Loucy (cell line): ENCODE measurements at regions not wholly inside any gene's neighbourhood (a gene's known extent, or its start where the extent isn't known, plus 50 kb on each side); places are given as distances from the start of the nearest gene placed in this dataset.

ENCODE experiments used
- H2AFZ ChIP-seq: fragments of 200-600 bp; sonication (generic); 2 replicates; pipeline ENCODE4 v1.6.0; 2016; ENCODE audit warnings: antibody characterized with exemption, mild to moderate bottlenecking, low read length, moderate library complexity
- H3F3A ChIP-seq: fragments of 200-600 bp; 2 replicates; pipeline ENCODE4 v1.6.0; 2016; ENCODE audit warnings: antibody characterized with exemption, low read depth, mild to moderate bottlenecking
- H3K27me3 ChIP-seq: fragments of 200-600 bp; sonication (generic); 2 replicates; pipeline ENCODE4 v1.6.1; 2014; ENCODE audit warnings: low read length, mild to moderate bottlenecking; ENCODE audit not compliant: insufficient read depth, poor library complexity, severe bottlenecking
- H3K36me3 ChIP-seq: fragments of 200-600 bp; sonication (generic); 2 replicates; pipeline ENCODE4 v1.6.1; 2016; ENCODE audit warnings: low read length; ENCODE audit not compliant: insufficient read depth
- H3K4me1 ChIP-seq: fragments of 200-600 bp; sonication (generic); 2 replicates; pipeline ENCODE4 v1.5.1; 2014; ENCODE audit warnings: low read length, mild to moderate bottlenecking; ENCODE audit not compliant: insufficient read depth, poor library complexity, severe bottlenecking
- H3K4me2 ChIP-seq: fragments of 200-600 bp; sonication (generic); 2 replicates; pipeline ENCODE4 v1.6.0; 2014; ENCODE audit warnings: antibody characterized with exemption, low read length, low read depth, mild to moderate bottlenecking; ENCODE audit not compliant: poor library complexity, severe bottlenecking
- H3K4me3 ChIP-seq: fragments of 200-600 bp; sonication (generic); 2 replicates; pipeline ENCODE4 v1.5.1; 2014; ENCODE audit warnings: low read length, mild to moderate bottlenecking, mixed read lengths; ENCODE audit not compliant: poor library complexity, severe bottlenecking
- H3K79me2 ChIP-seq: fragments of 200-600 bp; sonication (generic); 2 replicates; pipeline ENCODE4 v1.6.1; 2014; ENCODE audit warnings: low read length; ENCODE audit not compliant: insufficient read depth
- H3K9ac ChIP-seq: fragments of 200-600 bp; sonication (generic); 2 replicates; pipeline ENCODE4 v1.6.0; 2014; ENCODE audit warnings: mild to moderate bottlenecking, low read depth, low read length, moderate library complexity; ENCODE audit not compliant: poor library complexity, severe bottlenecking
- H3K9me2 ChIP-seq: fragments of 200-600 bp; sonication (generic); replicated peaks from 2 replicates; pipeline ENCODE4 v1.6.1; 2016; ENCODE audit warnings: low read depth, low read length, mixed read lengths
- H3K9me3 ChIP-seq: fragments of 200-600 bp; sonication (generic); 2 replicates; pipeline ENCODE4 v1.6.1; 2014; ENCODE audit warnings: mild to moderate bottlenecking, antibody characterized with exemption, low read length, low read depth; ENCODE audit not compliant: insufficient read depth
- H4K20me1 ChIP-seq: fragments of 200-600 bp; sonication (generic); 2 replicates; pipeline ENCODE4 v1.6.0; 2014; ENCODE audit warnings: antibody characterized with exemption, low read length, mild to moderate bottlenecking; ENCODE audit not compliant: insufficient read depth, poor library complexity, severe bottlenecking
- EZH2phosphoT487 ChIP-seq: fragments of 200-600 bp; IDR thresholded peaks from 2 replicates; pipeline ENCODE4 v1.6.1; 2018; ENCODE audit warnings: antibody characterized with exemption, mild to moderate bottlenecking, moderate library complexity, borderline replicate concordance
- TF ChIP-seq, protein P1 (sequence below): fragments of 200-600 bp; sonication (generic); conservative IDR thresholded peaks from 2 replicates; pipeline ENCODE4 v1.5.1; 2014; ENCODE audit warnings: mild to moderate bottlenecking, antibody characterized with exemption, low read length

DNA sequence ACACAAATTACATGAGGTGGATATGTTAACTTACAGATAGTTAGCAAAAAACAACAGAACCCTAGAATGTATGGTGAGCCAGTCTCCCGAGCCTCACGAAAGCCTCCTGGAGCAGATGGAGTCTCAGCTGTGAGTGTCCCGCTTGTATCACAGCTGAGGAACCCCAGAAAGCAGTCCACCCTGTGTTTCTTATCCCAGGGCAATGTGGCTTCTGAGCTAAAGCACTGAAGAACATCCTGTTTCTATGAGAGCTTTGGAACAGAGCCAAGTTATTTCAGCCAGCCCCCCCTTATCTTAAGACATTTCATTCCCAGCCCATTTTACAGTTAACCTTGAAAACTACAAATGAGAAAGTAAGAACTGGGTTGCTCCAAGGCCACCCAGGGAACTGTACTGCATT lies 1220.9 kb upstream of the CDH6 start:
- Histone ChIP-seq H3K9me2 (no peaks in the 10 kb centered on the region), H3K4me1 (no peaks in the 10 kb centered on the region), H3K9ac (no peak overlapping the region), H3K27me3 (no peaks in the 10 kb centered on the region), H3K36me3 (no peaks in the 10 kb centered on the region), H3K4me2 (no peak overlapping the region), H3F3A (no peaks in the 10 kb centered on the region), H4K20me1 (no peaks in the 10 kb centered on the region), H3K79me2 (no peaks in the 10 kb centered on the region), H3K4me3 (no peak overlapping the region), H3K9me3 (no peaks in the 10 kb centered on the region), H2AFZ (no peak overlapping the region)
- TF ChIP-seq EZH2phosphoT487 = no peak
- TF ChIP-seq, protein P1, sequence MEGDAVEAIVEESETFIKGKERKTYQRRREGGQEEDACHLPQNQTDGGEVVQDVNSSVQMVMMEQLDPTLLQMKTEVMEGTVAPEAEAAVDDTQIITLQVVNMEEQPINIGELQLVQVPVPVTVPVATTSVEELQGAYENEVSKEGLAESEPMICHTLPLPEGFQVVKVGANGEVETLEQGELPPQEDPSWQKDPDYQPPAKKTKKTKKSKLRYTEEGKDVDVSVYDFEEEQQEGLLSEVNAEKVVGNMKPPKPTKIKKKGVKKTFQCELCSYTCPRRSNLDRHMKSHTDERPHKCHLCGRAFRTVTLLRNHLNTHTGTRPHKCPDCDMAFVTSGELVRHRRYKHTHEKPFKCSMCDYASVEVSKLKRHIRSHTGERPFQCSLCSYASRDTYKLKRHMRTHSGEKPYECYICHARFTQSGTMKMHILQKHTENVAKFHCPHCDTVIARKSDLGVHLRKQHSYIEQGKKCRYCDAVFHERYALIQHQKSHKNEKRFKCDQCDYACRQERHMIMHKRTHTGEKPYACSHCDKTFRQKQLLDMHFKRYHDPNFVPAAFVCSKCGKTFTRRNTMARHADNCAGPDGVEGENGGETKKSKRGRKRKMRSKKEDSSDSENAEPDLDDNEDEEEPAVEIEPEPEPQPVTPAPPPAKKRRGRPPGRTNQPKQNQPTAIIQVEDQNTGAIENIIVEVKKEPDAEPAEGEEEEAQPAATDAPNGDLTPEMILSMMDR = no peak

DNA sequence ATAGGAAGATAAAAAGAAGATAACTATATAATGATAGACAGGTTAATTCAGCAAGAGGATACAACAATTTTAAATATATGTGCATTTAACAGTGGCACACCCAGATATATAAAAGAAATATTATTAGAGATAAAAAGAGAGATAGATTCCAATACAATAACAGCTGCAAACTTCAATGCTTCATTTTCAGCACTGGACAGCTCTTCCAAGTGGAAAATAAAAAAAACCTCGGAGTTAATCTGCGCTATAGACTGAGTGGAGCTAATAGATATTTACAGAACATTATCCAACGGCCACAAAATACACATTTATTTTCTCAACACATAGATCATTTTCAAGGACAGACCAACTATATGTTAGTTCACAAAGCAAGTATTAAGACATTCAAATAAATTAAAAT lies 1229.5 kb upstream of the CDH6 start:
- Histone ChIP-seq H4K20me1 (no peaks in the 10 kb centered on the region), H3K4me2 (no peak overlapping the region), H3K9me2 (no peaks in the 10 kb centered on the region), H3K27me3 (no peaks in the 10 kb centered on the region), H3K4me1 (no peaks in the 10 kb centered on the region), H3K9me3 (no peaks in the 10 kb centered on the region; the same call in 1 of the 2 replicates), H3F3A (no peaks in the 10 kb centered on the region), H3K36me3 (no peaks in the 10 kb centered on the region), H3K79me2 (no peaks in the 10 kb centered on the region), H2AFZ (no peak overlapping the region), H3K9ac (no peak overlapping the region), H3K4me3 (no peak overlapping the region)
- TF ChIP-seq EZH2phosphoT487 = no peak
- TF ChIP-seq, protein P1 = no peak

DNA sequence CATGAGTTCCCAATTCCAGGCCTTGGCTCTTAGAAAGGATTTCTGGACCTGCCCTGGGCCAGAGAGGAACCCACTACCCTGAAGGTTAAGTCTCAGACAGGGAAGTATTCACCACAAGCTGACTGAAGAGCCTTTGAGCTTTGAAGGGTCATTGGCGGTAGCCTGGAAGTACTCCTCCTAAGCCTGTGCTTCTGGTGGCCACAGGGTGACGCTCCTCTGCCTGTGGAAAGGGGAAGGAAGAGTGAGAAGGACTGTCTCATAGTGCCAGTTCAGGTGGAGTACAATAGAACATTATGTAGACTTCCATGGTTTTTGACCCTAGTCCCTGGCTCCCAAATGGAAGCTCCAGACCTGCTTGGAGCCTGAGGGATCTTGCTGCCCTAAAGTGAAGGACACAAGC lies 1233.2 kb upstream of the CDH6 start:
- no peaks in the 10 kb centered on the region for H4K20me1 ChIP-seq

More for the DNA sequence above, 1233.2 kb upstream of the CDH6 start:
- H3K9ac ChIP-seq = no peak overlapping the region
- no peaks in the 10 kb centered on the region for H3K79me2 ChIP-seq
- no peak for TF ChIP-seq EZH2phosphoT487
- TF ChIP-seq, protein P1 = no peak
- no peak overlapping the region for H2AFZ ChIP-seq
- H3K9me3 ChIP-seq = no peaks in the 10 kb centered on the region; the same call in 1 of the 2 replicates
- no peaks in the 10 kb centered on the region for H3K36me3 ChIP-seq
- no peaks in the 10 kb centered on the region for H3K4me1 ChIP-seq
- H3K4me2 ChIP-seq = no peak overlapping the region
- H3K4me3 ChIP-seq = no peak overlapping the region
- no peaks in the 10 kb centered on the region for H3K27me3 ChIP-seq
- H3F3A ChIP-seq = no peaks in the 10 kb centered on the region
- H3K9me2 ChIP-seq = 0 out of 2 replicates have a peak, but pooled peaks cover 5% of the 10 kb centered on the region
